GM23338 (cell line): ENCODE measurements at regions not wholly inside any gene's neighbourhood (a gene's known extent, or its start where the extent isn't known, plus 50 kb on each side); places are given as distances from the start of the nearest gene placed in this dataset.

Source experiments
- CREB1 ChIP-seq: fragments of 250-450 bp; sonication (Bioruptor Pico); IDR thresholded peaks from 2 replicates; pipeline ENCODE4 v1.5.0; 2020; ENCODE audit warnings: low read depth, mild to moderate bottlenecking, moderate library complexity
- JUNB ChIP-seq: IDR thresholded peaks from one replicate; pipeline ENCODE4 v1.6.1; 2016; ENCODE audit warnings: antibody characterized with exemption; ENCODE audit not compliant: unreplicated experiment
- POLR2AphosphoS5 ChIP-seq: IDR thresholded peaks from 2 replicates; pipeline ENCODE4 v1.6.1; 2016; ENCODE audit warnings: antibody characterized with exemption, low read depth
- REST ChIP-seq: IDR thresholded peaks from one replicate; pipeline ENCODE4 v1.6.1; 2018; ENCODE audit warnings: antibody characterized with exemption; ENCODE audit not compliant: unreplicated experiment
- STAT1 ChIP-seq: IDR thresholded peaks from one replicate; pipeline ENCODE4 v1.6.1; 2016; ENCODE audit warnings: antibody characterized with exemption; ENCODE audit not compliant: unreplicated experiment
- ZNF114 ChIP-seq: fragments of 250-450 bp; sonication (Bioruptor Pico); IDR thresholded peaks from 2 replicates; pipeline ENCODE4 v1.5.0; 2020; ENCODE audit warnings: mild to moderate bottlenecking, moderate library complexity
- ZNF462 ChIP-seq: fragments of 250-450 bp; sonication (Bioruptor Pico); IDR thresholded peaks from 2 replicates; pipeline ENCODE4 v1.5.0; 2020; ENCODE audit warnings: mild to moderate bottlenecking, moderate library complexity

GRCh38 chrX:39946822-39947221 is 150.9 kb downstream of the BCOR start (continued):
- no peak for TF ChIP-seq ZNF462 (CRISPR knock-in tag)
- TF ChIP-seq JUNB, result no peak
- no peak for TF ChIP-seq POLR2AphosphoS5
- no peak for TF ChIP-seq CREB1 (CRISPR knock-in tag)
- no peak for TF ChIP-seq STAT1
- TF ChIP-seq REST, result no peak
- TF ChIP-seq ZNF114 (CRISPR knock-in tag), result no peak
